ENCODE measurements at regions not wholly inside any gene's neighbourhood (a gene's known extent, or its start where the extent isn't known, plus 50 kb on each side); places are given as distances from the start of the nearest gene placed in this dataset.

DNA sequence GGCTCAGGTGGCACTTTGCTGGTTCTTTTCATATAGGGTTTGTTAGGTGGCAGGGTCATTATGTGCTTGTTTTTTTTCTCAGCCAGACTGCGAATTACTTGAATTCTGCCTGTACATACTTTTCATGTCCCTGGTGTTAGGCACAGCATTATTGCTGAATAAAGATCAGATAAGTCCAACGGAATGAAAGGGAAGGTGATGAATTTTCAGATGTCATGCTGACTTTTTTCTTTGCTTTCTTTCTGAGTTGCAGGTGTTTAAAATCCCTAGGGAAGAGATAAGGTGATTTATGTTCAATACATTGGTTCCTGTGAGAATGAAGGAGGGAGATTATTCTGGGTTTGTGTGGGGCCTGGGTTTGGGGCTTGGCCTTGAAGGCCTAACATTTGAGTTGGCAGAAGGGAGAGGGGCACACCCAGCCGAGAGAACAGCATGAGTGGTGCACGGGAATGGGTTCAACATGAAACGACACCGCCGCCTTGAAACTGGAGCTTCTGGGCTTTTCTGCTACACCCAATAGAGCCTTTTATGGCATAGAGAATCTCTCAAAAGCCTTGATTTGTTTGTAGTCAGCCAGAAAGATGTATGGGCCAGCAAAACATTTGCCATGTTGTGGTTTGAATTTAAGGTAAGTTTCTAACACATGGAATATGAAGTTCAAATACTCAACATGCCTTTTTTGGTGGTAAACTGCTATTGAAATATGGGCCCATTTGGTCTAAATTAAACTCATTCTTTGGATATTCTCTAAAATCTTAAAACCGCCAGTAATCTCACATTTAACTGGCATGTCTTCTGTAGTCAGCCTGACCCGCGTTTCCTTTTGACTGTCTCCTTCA, 477.0 kb downstream of the PCNX1 start:
- intact Hi-C loops (cut with DNase I; ENCODE audit: low total_unique reads): no loop called here
- TF ChIP-seq, protein P1, sequence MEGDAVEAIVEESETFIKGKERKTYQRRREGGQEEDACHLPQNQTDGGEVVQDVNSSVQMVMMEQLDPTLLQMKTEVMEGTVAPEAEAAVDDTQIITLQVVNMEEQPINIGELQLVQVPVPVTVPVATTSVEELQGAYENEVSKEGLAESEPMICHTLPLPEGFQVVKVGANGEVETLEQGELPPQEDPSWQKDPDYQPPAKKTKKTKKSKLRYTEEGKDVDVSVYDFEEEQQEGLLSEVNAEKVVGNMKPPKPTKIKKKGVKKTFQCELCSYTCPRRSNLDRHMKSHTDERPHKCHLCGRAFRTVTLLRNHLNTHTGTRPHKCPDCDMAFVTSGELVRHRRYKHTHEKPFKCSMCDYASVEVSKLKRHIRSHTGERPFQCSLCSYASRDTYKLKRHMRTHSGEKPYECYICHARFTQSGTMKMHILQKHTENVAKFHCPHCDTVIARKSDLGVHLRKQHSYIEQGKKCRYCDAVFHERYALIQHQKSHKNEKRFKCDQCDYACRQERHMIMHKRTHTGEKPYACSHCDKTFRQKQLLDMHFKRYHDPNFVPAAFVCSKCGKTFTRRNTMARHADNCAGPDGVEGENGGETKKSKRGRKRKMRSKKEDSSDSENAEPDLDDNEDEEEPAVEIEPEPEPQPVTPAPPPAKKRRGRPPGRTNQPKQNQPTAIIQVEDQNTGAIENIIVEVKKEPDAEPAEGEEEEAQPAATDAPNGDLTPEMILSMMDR (IDR thresholded peaks at IDR 0.05): no peak
- TF ChIP-seq POLR2A (IDR thresholded peaks at IDR 0.05): no peak
- DNase-seq: no peak
- no peaks in the 10 kb centered on the region for H3K9me3 ChIP-seq
- no peaks in the 10 kb centered on the region for H3K27me3 ChIP-seq
- no peak overlapping the region for H3K27ac ChIP-seq
- no peaks in the 10 kb centered on the region for H3K36me3 ChIP-seq
- H3K4me3 ChIP-seq: no peak overlapping the region
- peaks cover 0 to 5% of the 10 kb centered on the region in 2 donors for H3K4me1 ChIP-seq

DNA sequence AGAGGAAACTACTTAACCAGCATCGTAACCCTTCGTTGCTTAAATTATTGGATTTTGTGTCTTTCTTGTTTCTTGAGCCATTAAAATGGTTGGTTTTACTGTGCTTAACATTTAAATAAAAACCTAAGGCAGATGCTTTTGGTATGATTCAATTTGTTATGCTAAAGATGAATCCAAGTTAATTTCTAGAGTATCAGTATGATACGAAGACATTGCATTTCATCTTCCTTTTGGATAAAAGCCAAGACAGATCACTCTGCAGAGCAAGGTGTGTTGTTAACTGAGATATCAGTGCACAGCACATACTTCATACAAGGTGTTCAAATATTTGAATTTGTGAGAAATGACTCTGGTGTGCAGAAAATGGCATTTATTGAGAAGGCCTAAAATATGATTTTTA, 480.5 kb downstream of the PCNX1 start:
- Histone ChIP-seq H3K4me1 (peaks cover 0 to 5% of the 10 kb centered on the region in 2 donors), H3K27ac (no peak overlapping the region), H3K4me3 (no peak overlapping the region), H3K36me3 (no peaks in the 10 kb centered on the region), H3K27me3 (no peaks in the 10 kb centered on the region), H3K9me3 (no peaks in the 10 kb centered on the region)
- DNase-seq: no peak
- no peak for TF ChIP-seq POLR2A (IDR thresholded peaks at IDR 0.05)
- TF ChIP-seq, protein P1 (IDR thresholded peaks at IDR 0.05): no peak
- intact Hi-C loops (cut with DNase I; ENCODE audit: low total_unique reads): no loop called here

DNA sequence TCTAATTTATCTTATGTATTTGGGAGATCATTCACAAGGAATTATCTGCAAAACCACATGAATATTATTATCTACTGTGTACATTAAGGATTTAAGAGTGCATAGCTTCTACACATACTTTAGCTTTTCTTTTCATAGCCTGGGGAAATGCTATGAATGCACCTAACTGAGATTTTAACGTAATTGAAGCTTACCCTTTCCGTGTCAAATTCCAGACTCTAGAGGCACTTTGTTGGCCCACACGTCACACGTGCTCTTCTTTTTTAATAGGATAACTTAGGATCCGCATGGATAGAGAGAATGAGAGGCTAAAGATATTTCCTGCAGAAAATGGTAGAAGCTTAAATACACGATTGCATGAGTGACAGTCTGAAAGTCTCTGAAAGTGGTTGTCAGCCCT, 481.1 kb downstream of the PCNX1 start:
- H3K27me3 ChIP-seq: no peaks in the 10 kb centered on the region
- no peaks in the 10 kb centered on the region for H3K9me3 ChIP-seq
- intact Hi-C loops (cut with DNase I; ENCODE audit: low total_unique reads): no loop called here
- H3K4me1 ChIP-seq: peaks cover 0 to 5% of the 10 kb centered on the region in 2 donors
- H3K36me3 ChIP-seq: no peaks in the 10 kb centered on the region
- H3K4me3 ChIP-seq: no peak overlapping the region
- no peak for DNase-seq
- TF ChIP-seq, protein P1 (IDR thresholded peaks at IDR 0.05): no peak
- TF ChIP-seq POLR2A (IDR thresholded peaks at IDR 0.05): no peak
- H3K27ac ChIP-seq: no peak overlapping the region

DNA sequence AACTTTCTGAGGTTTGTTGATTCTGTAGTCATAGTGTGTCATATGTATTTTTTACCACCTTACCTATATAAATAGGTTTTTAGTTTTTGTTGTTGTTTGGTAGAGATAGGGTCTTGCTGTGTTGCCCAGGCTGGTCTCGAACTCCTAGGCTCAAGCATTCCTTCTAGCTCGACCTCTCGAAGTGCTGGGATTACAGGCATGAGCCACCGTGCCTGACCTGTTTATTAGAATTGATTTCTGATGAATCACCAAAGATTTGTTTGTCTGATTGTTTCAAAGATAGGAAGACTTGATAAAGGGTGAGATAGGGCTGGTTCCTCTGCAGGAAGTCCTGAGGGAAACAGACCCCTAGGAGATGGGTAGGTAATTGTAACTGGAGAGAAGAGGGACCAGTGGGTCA, 481.6 kb downstream of the PCNX1 start:
- intact Hi-C loops (cut with DNase I; ENCODE audit: low total_unique reads): no loop called here
- no peak overlapping the region for H3K27ac ChIP-seq
- H3K9me3 ChIP-seq: no peaks in the 10 kb centered on the region
- peaks cover 0 to 4% of the 10 kb centered on the region in 2 donors for H3K4me1 ChIP-seq
- no peak overlapping the region for H3K4me3 ChIP-seq
- no peaks in the 10 kb centered on the region for H3K27me3 ChIP-seq
- DNase-seq: no peak
- no peak for TF ChIP-seq POLR2A (IDR thresholded peaks at IDR 0.05)
- TF ChIP-seq, protein P1 (IDR thresholded peaks at IDR 0.05): no peak
- no peaks in the 10 kb centered on the region for H3K36me3 ChIP-seq

DNA sequence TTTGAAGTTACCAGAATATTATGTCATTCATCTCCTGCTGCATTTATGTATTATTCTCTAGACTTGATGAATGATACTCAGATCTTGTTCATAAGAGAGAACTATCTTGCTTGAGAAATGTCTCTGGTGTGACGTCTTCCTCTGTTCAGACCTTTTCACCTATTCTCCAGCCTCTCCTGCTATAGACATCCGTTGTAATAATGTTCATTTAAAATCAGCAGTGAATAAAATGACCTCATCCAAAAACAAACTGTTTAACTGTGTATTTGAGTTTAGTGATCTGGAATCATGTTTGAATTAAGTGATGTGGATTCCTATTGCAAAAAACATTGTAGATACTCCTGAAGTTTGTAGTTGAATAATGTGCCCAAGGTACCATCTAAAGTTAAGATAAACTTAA, 487.1 kb downstream of the PCNX1 start:
- Histone ChIP-seq H3K4me3 (no peak overlapping the region), H3K27me3 (no peaks in the 10 kb centered on the region), H3K4me1 (no peaks in the 10 kb centered on the region), H3K27ac (no peak overlapping the region), H3K36me3 (no peaks in the 10 kb centered on the region), H3K9me3 (no peaks in the 10 kb centered on the region)
- no peak for DNase-seq
- TF ChIP-seq, protein P1 (IDR thresholded peaks at IDR 0.05): no peak
- no peak for TF ChIP-seq POLR2A (IDR thresholded peaks at IDR 0.05)
- intact Hi-C loops (cut with DNase I; ENCODE audit: low total_unique reads): no loop called here

Data from uterus (tissue), 3 donors.